ENCODE measurements at regions not wholly inside any gene's neighbourhood (a gene's known extent, or its start where the extent isn't known, plus 50 kb on each side); places are given as distances from the start of the nearest gene placed in this dataset.
"Not testable (repeated sequence)": the region's sequence is repeated elsewhere in the genome, so short reads cannot be mapped to it uniquely, and the experiment has no call there.

- intact Hi-C loops (cut with micrococcal nuclease); H4K20me1 ChIP-seq (ENCODE audit: insufficient read depth, low read length); H3K9me3 ChIP-seq (replicated peaks in 1 of 2; ENCODE audit: control insufficient read depth in 1 of 2, insufficient read depth in 1 of 2, low read length in 2 of 2); H3K27ac Mint-ChIP-seq; H3K27me3 Mint-ChIP-seq (ENCODE audit: low read depth in 3 of 3); H3K36me3 Mint-ChIP-seq; H3K79me2 ChIP-seq (ENCODE audit: insufficient read depth, low read length); DNase-seq; H3K9me3 Mint-ChIP-seq; H3K36me3 ChIP-seq (replicated peaks in 1 of 2; ENCODE audit: control insufficient read depth in 1 of 2, insufficient read depth in 2 of 2, low read length in 2 of 2); H3K4me2 ChIP-seq (replicated peaks; ENCODE audit: extremely low read depth, low read length, poor library complexity, severe bottlenecking); H3K4me3 ChIP-seq (replicated peaks in 1 of 3; ENCODE audit: low read depth in 2 of 3, low read length in 3 of 3); H3K27me3 ChIP-seq (ENCODE audit: control insufficient read depth in 2 of 2, insufficient read depth in 2 of 2, low read length in 2 of 2); H3K4me3 Mint-ChIP-seq; H3K4me1 Mint-ChIP-seq; H3K9ac ChIP-seq (ENCODE audit: insufficient read depth, low read length, poor library complexity, severe bottlenecking); H3K27ac ChIP-seq (ENCODE audit: low read depth in 1 of 2, low read length in 2 of 2); H2AFZ ChIP-seq (ENCODE audit: insufficient read depth, low read depth, low read length, poor library complexity, severe bottlenecking); H3K4me1 ChIP-seq (ENCODE audit: control insufficient read depth in 1 of 2, insufficient read depth in 2 of 2, low read length in 2 of 2): not testable (repeated sequence)
- no CpG with 5 or more reads among the region's 7 CpGs for WGBS (ENCODE audit: insufficient coverage)
These were observed 76.8 kb upstream of the SPDYE9 start for GRCh38 chr7:73162680-73163079.

GRCh38 chr7:73161727-73162126 is 75.9 kb upstream of the SPDYE9 start:
- WGBS (ENCODE audit: insufficient coverage), result no CpG with 5 or more reads among the region's 4 CpGs

GRCh38 chr7:73157169-73157661 is 71.4 kb upstream of the SPDYE9 start:
- H3K27me3 ChIP-seq (ENCODE audit: control insufficient read depth in 2 of 2, insufficient read depth in 2 of 2, low read length in 2 of 2); H2AFZ ChIP-seq (ENCODE audit: insufficient read depth, low read depth, low read length, poor library complexity, severe bottlenecking); H3K27me3 Mint-ChIP-seq (ENCODE audit: low read depth in 3 of 3); H4K20me1 ChIP-seq (ENCODE audit: insufficient read depth, low read length); H3K4me1 Mint-ChIP-seq; H3K9me3 ChIP-seq (replicated peaks in 1 of 2; ENCODE audit: control insufficient read depth in 1 of 2, insufficient read depth in 1 of 2, low read length in 2 of 2); intact Hi-C loops (cut with micrococcal nuclease); H3K36me3 Mint-ChIP-seq; H3K4me3 ChIP-seq (replicated peaks in 1 of 3; ENCODE audit: low read depth in 2 of 3, low read length in 3 of 3); H3K4me2 ChIP-seq (replicated peaks; ENCODE audit: extremely low read depth, low read length, poor library complexity, severe bottlenecking); H3K9ac ChIP-seq (ENCODE audit: insufficient read depth, low read length, poor library complexity, severe bottlenecking); H3K36me3 ChIP-seq (replicated peaks in 1 of 2; ENCODE audit: control insufficient read depth in 1 of 2, insufficient read depth in 2 of 2, low read length in 2 of 2); DNase-seq; H3K27ac Mint-ChIP-seq; H3K9me3 Mint-ChIP-seq; H3K79me2 ChIP-seq (ENCODE audit: insufficient read depth, low read length); H3K27ac ChIP-seq (ENCODE audit: low read depth in 1 of 2, low read length in 2 of 2); H3K4me3 Mint-ChIP-seq; H3K4me1 ChIP-seq (ENCODE audit: control insufficient read depth in 1 of 2, insufficient read depth in 2 of 2, low read length in 2 of 2): not testable (repeated sequence)
- no CpG with 5 or more reads among the region's 9 CpGs for WGBS (ENCODE audit: insufficient coverage)

More at GRCh38 chr7:73161727-73162126, 75.9 kb upstream of the SPDYE9 start:
- H3K27me3 Mint-ChIP-seq (ENCODE audit: low read depth in 3 of 3); intact Hi-C loops (cut with micrococcal nuclease); H3K79me2 ChIP-seq (ENCODE audit: insufficient read depth, low read length); H3K27ac ChIP-seq (ENCODE audit: low read depth in 1 of 2, low read length in 2 of 2); H3K4me1 ChIP-seq (ENCODE audit: control insufficient read depth in 1 of 2, insufficient read depth in 2 of 2, low read length in 2 of 2); H2AFZ ChIP-seq (ENCODE audit: insufficient read depth, low read depth, low read length, poor library complexity, severe bottlenecking); H3K4me3 Mint-ChIP-seq; H3K36me3 ChIP-seq (replicated peaks in 1 of 2; ENCODE audit: control insufficient read depth in 1 of 2, insufficient read depth in 2 of 2, low read length in 2 of 2); H3K4me1 Mint-ChIP-seq; H3K4me3 ChIP-seq (replicated peaks in 1 of 3; ENCODE audit: low read depth in 2 of 3, low read length in 3 of 3); H3K4me2 ChIP-seq (replicated peaks; ENCODE audit: extremely low read depth, low read length, poor library complexity, severe bottlenecking); DNase-seq; H4K20me1 ChIP-seq (ENCODE audit: insufficient read depth, low read length); H3K27me3 ChIP-seq (ENCODE audit: control insufficient read depth in 2 of 2, insufficient read depth in 2 of 2, low read length in 2 of 2); H3K36me3 Mint-ChIP-seq; H3K27ac Mint-ChIP-seq; H3K9me3 ChIP-seq (replicated peaks in 1 of 2; ENCODE audit: control insufficient read depth in 1 of 2, insufficient read depth in 1 of 2, low read length in 2 of 2); H3K9ac ChIP-seq (ENCODE audit: insufficient read depth, low read length, poor library complexity, severe bottlenecking); H3K9me3 Mint-ChIP-seq: not testable (repeated sequence)

GRCh38 chr7:73156510-73157168 is 70.8 kb upstream of the SPDYE9 start:
- DNase-seq; H3K4me2 ChIP-seq (replicated peaks; ENCODE audit: extremely low read depth, low read length, poor library complexity, severe bottlenecking): not testable (repeated sequence)
- no CpG with 5 or more reads among the region's 17 CpGs for WGBS (ENCODE audit: insufficient coverage)

More at GRCh38 chr7:73156510-73157168, 70.8 kb upstream of the SPDYE9 start:
- H3K36me3 Mint-ChIP-seq; H3K4me1 ChIP-seq (ENCODE audit: control insufficient read depth in 1 of 2, insufficient read depth in 2 of 2, low read length in 2 of 2); H3K36me3 ChIP-seq (replicated peaks in 1 of 2; ENCODE audit: control insufficient read depth in 1 of 2, insufficient read depth in 2 of 2, low read length in 2 of 2); H4K20me1 ChIP-seq (ENCODE audit: insufficient read depth, low read length); H2AFZ ChIP-seq (ENCODE audit: insufficient read depth, low read depth, low read length, poor library complexity, severe bottlenecking); H3K79me2 ChIP-seq (ENCODE audit: insufficient read depth, low read length); H3K9me3 ChIP-seq (replicated peaks in 1 of 2; ENCODE audit: control insufficient read depth in 1 of 2, insufficient read depth in 1 of 2, low read length in 2 of 2); H3K9ac ChIP-seq (ENCODE audit: insufficient read depth, low read length, poor library complexity, severe bottlenecking); H3K27me3 ChIP-seq (ENCODE audit: control insufficient read depth in 2 of 2, insufficient read depth in 2 of 2, low read length in 2 of 2); H3K4me1 Mint-ChIP-seq; H3K9me3 Mint-ChIP-seq; intact Hi-C loops (cut with micrococcal nuclease); H3K27me3 Mint-ChIP-seq (ENCODE audit: low read depth in 3 of 3); H3K4me3 Mint-ChIP-seq; H3K4me3 ChIP-seq (replicated peaks in 1 of 3; ENCODE audit: low read depth in 2 of 3, low read length in 3 of 3); H3K27ac ChIP-seq (ENCODE audit: low read depth in 1 of 2, low read length in 2 of 2); H3K27ac Mint-ChIP-seq: not testable (repeated sequence)

Measured in CD14-positive monocyte (primary cell).